HUDEP-2 (cell line): ENCODE measurements at regions not wholly inside any gene's neighbourhood (a gene's known extent, or its start where the extent isn't known, plus 50 kb on each side); places are given as distances from the start of the nearest gene placed in this dataset.

Source experiments
- DNase-seq, 76 experiments: peaks; one replicate each; lab custom pipeline; 2025; ENCODE audit not compliant: unreplicated experiment in 76 of 76; lab: John Stamatoyannopoulos, UW

- DNase-seq, result no peak
Measured at GRCh38 chr1:208923456-208923855, 660.1 kb upstream of the CAMK1G start.

DNA sequence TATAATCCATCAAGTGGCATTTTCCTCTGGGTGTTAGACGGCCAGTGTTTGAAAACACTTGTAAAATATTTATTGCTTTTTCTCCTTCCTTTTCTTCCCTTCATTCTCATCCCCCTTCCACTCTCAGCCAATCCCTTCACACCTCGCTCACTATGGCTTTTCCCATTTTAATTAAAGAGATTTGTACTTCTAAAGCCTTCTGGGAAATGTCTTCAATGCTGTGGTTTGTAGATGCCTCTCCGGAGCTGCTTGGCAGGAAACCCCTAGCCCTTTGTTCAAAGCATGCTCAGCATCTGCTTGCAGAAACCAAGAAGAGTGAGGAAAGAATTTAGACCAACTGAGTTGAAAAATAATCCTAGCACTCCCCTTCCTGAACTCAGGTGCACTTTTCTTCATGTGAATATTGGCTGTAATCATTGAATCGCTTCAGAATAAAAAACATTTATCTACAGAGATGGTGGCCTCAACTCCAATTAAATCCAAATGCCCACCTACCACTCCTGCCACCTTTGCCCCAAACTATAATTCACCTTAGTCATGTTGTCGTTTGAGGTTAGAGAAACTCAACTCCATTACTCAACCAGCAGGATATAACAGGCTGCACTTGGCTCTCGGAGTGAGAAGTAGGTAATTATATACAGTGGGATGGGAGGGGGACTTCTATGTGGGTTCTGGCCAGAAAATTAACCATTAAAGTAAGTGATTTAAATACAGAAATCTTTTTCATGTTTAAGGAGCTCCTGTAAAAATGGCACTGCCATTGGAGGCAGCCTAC lies 659.4 kb upstream of the CAMK1G start:
- DNase-seq, result no peak

DNA sequence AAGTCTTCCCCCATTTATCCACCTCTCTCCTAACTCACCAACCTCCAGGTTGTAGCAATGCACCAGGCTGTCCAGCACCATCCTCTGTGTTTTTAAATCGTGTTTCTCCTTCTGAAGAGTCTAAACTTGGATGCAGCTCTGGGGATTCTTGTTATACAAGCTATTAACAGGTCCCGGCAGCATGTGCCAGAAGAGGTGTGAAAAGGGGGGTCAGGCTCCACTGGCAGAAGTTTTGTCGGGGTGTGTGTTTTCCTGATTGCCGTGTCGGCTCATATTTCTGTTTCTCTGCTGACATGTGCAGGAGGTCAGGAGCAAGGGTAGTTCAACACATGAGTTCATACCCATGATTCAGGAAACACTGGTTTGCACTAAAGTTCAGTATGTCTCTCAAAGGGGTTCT lies 658.6 kb upstream of the CAMK1G start:
- DNase-seq, result no peak

GRCh38 chr1:208928349-208929010 lies 655.0 kb upstream of the CAMK1G start:
- no peak for DNase-seq

DNA sequence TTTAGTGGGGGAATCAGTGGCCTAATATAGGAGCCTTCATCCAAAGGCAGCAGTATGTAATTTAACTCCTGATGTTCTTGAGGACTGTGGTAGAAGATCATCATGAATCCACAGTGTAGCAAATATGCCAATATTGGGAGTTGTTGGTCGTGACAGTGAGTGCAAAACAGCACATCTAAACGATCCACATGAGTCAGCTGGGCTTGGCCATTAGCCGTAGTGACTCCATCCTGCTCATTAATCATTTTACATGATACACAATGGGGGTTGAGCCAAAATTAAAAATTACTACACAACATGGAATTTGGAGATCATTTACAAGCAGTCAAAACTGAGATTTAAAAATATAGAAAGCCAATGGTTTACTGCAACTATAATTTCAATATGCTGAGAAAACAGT lies 653.9 kb upstream of the CAMK1G start:
- DNase-seq, result no peak

DNA sequence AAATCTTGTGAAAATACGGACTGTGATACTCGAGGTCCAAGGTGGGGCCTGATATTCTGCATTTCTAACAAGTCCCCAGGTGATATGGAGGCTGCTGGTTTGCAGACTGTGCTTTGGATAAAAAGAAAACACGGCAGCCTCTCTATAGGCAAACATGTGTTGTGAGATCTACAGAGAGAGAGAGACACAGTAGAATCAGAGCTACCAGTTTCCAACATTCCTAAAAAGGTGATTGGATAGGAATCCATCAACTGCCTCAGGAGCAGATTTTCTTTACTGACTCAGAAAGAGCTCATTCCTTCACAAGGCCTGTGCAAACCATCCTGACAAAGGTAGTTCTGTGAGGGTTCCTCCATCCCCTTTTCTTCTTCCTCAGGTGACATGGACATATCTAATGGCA lies 651.6 kb upstream of the CAMK1G start:
- DNase-seq, result no peak

- DNase-seq, result no peak
Measured at GRCh38 chr1:208933984-208934525, 649.5 kb upstream of the CAMK1G start.

- DNase-seq, result no peak
Measured at GRCh38 chr1:208934933-208935332, 648.6 kb upstream of the CAMK1G start.

DNA sequence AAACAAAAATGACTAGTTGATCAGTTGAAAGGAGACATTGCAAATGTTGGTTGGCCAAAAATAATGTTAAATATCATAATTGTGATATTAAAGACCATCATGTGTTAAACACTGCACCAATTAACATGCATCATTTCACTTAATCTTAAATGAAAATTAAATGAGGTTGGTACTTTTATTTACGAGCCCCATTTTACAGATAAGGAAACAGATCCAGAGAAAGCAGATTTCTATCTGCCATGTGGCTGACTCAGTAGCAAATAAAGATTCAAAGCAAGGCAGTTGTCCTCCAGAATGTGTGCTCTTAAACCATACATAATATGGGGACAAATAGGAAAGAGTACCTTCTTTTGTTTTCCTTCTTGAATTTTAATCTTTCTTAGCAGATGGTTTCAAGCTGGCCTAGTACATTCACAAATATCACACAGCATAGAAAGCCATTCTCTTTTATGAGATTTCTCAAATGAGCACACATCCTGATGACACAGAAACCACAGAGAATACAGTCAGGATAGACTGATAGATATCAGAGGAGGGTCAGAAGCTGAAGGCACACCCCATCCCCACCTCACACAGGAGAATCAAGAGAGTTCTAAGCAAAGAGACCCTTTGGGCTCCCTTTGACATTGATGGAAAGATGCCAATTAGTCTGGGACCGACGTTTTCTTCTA lies 647.9 kb upstream of the CAMK1G start:
- DNase-seq, result no peak

GRCh38 chr1:208939537-208940085 lies 643.9 kb upstream of the CAMK1G start:
- no peak for DNase-seq

GRCh38 chr1:208942394-208943130 lies 641.0 kb upstream of the CAMK1G start:
- no peak for DNase-seq

- DNase-seq, result no peak
Measured at GRCh38 chr1:208943291-208943690, 640.2 kb upstream of the CAMK1G start.

DNA sequence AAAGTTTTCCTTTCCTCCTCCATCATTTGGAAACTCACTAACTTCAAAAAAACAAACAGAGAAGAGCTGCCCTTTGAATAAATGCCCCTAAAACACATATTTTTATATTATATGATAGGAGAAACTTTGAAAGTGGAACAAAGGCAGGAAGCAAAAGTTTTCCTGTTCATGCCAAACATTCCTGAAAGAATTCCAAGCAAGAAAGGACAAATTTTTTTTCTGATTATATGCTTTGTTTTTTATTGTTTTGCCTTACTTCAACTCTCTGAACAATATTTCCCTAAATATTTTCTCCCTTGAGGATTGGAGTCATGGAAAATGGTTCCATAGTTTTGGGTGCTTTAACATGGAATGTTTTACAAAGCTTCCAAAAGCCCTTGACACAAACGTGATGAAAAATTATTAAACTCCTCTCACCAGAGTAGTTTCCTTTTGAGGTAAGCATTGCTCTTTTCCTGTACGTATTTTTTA lies 638.5 kb upstream of the CAMK1G start:
- DNase-seq, result no peak

DNA sequence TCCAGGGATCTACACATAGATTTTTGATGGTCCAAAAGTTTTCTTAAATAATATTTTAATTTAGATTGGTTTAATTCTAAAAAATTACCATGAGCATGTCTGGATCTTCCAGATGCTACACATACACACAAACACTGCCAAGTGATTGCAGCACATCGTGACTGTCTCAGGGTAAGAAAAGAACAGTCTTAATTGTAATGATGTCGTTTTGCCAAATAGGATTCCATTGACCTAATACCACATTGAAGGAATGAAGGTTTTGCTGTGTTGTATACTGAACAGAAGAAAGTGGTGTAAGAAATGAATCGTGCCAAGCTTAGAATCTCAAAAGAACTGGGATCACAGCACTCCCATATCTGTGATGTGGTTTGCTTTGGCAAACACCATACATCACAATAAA lies 633.3 kb upstream of the CAMK1G start:
- no peak for DNase-seq

DNA sequence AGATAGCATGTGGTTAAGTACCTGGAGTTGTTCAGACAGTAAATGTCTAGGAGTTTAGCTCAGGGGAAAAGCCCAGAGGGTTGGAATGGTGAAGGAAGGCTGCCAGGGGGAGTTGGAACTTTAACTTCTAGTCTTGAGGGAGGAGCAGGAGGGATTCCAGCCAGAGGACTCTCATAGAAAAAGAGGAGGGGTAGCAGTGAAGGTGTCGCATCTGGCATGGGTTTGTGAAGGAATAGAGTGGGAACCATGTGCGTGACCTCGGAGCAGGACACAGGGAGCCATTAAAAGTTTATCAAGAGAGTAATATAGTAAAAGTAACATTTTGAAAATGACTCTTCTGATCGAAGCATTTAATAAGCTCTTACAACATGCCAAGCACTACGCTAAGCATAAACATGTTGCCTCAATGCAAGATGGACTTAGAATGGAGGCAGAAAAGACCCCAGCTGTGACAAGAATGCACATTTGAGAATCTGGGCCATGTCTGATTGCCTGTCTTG lies 632.4 kb upstream of the CAMK1G start:
- DNase-seq, result no peak

- no peak for DNase-seq
Measured at GRCh38 chr1:208951908-208952307, 631.6 kb upstream of the CAMK1G start.

DNA sequence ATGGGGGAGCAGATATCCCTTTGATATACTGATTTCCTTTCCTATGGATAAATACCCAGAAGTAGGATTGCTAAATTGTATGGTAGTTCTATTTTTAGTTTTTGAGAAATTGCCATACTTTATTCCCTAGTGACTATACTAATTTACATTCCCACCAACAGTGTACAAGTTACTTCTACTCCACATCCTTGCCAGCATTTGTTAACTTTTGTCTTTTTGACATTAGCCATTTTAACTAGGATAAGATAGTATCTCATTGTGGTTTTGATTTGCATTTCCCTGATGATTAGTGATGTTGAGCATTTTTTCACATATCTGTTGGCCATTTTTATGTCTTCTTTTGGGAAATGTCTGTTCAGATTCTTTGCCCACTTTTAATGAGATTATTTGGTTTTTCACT lies 620.6 kb upstream of the CAMK1G start:
- no peak for DNase-seq

GRCh38 chr1:208965351-208965750 lies 618.2 kb upstream of the CAMK1G start:
- no peak for DNase-seq

DNA sequence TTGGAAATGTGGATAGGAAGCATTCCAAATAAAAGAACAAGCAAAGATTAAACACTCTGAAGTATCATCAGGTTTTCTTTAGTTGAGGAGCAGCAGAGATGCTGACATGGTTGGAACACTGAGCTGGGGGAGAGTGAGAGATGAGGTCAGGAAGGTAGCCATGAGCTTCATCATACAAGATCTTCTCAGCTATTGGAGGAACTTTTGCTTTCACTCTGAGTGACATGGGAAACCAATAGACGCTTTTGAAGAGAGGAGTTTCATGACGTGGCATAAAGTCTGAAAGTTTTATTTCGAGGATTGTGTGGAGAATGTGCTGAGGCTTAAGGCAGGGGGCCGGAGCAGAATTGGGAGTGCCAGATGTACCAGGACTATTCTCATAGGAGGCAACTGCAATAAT lies 616.2 kb upstream of the CAMK1G start:
- DNase-seq, result no peak

GRCh38 chr1:208974717-208975116 lies 608.8 kb upstream of the CAMK1G start:
- DNase-seq, result no peak
